ENCODE measurements at regions not wholly inside any gene's neighbourhood (a gene's known extent, or its start where the extent isn't known, plus 50 kb on each side); places are given as distances from the start of the nearest gene placed in this dataset.

DNA sequence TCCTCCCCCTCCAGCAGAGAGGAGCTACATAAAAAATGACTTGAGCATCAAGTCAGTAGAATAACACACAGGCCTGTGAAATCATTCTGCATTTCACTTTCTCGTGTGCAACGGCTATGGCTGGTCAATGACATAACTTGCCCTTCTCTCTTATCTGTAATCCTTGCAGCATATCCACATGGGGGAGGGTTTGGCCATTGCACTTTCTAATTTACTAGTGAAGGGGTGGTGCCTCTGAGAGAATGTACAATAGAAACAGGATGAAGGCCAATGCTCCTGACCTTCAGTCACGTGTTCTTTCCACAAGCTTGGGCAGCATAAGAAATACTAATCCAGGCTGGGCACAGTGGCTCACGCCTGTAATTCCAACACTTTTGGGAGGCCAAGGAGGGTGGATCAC, 641.0 kb upstream of the ARGLU1 start:
- CTCF ChIA-PET, result interaction anchor here (0.8 to 4.6 kb wide), 5 partner anchors 164 to 946 kb away, joined by 3 to 44 read pairs (median 4); no protein-coding TSS in a partner anchor
- WGBS (ENCODE audit: low lambda C conversion rate), result 80% methylated on average over 4 of the region's 4 CpGs
- Histone ChIP-seq H3F3A (replicated peaks; ENCODE audit: insufficient read depth) (no peaks in the 10 kb centered on the region), H3K79me2 (ENCODE audit: insufficient read depth) (no peaks in the 10 kb centered on the region; the same call in 1 of the 2 replicates), H3K4me2 (no peak overlapping the region), H3K9ac (no peak overlapping the region), H3K9me2 (no peaks in the 10 kb centered on the region), H3K4me1 (ENCODE audit: control insufficient read depth in 1 of 2, insufficient read depth in 2 of 2, low read depth in 1 of 2, low read length in 1 of 2) (peaks cover 7 to 11% of the 10 kb centered on the region in 2 experiments; a peak in 3 of 4 replicates), H4K20me1 (ENCODE audit: insufficient read depth) (no peaks in the 10 kb centered on the region), H2AFZ (ENCODE audit: low read depth) (no peak overlapping the region), H3K27ac (ENCODE audit: low read depth in 2 of 2, low read length in 1 of 2) (no peak overlapping the region), H3K4me3 (ENCODE audit: low read depth in 2 of 2, low read length in 1 of 2) (no peak overlapping the region), H3K36me3 (replicated peaks in 1 of 2; ENCODE audit: control insufficient read depth in 1 of 2, insufficient read depth in 2 of 2, low read length in 1 of 2) (no peaks in the 10 kb centered on the region), H3K9me3 (no peaks in the 10 kb centered on the region), H3K27me3 (ENCODE audit: insufficient read depth) (no peaks in the 10 kb centered on the region)
- DNase-seq, result no peak
- TF ChIP-seq, protein P1, sequence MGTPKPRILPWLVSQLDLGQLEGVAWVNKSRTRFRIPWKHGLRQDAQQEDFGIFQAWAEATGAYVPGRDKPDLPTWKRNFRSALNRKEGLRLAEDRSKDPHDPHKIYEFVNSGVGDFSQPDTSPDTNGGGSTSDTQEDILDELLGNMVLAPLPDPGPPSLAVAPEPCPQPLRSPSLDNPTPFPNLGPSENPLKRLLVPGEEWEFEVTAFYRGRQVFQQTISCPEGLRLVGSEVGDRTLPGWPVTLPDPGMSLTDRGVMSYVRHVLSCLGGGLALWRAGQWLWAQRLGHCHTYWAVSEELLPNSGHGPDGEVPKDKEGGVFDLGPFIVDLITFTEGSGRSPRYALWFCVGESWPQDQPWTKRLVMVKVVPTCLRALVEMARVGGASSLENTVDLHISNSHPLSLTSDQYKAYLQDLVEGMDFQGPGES (IDR thresholded peaks at IDR 0.05; ENCODE audit: low read depth, low read length), result no peak
- TF ChIP-seq RFX5 (IDR thresholded peaks at IDR 0.05; ENCODE audit: low read length), result no peak
- no peak for TF ChIP-seq GATA2 (CRISPR knock-in tag; IDR thresholded peaks at IDR 0.05)
- no peak for TF ChIP-seq NRF1 (IDR thresholded peaks at IDR 0.05; ENCODE audit: low read depth, low read length)
- POLR2A ChIA-PET, result no interaction called here

DNA sequence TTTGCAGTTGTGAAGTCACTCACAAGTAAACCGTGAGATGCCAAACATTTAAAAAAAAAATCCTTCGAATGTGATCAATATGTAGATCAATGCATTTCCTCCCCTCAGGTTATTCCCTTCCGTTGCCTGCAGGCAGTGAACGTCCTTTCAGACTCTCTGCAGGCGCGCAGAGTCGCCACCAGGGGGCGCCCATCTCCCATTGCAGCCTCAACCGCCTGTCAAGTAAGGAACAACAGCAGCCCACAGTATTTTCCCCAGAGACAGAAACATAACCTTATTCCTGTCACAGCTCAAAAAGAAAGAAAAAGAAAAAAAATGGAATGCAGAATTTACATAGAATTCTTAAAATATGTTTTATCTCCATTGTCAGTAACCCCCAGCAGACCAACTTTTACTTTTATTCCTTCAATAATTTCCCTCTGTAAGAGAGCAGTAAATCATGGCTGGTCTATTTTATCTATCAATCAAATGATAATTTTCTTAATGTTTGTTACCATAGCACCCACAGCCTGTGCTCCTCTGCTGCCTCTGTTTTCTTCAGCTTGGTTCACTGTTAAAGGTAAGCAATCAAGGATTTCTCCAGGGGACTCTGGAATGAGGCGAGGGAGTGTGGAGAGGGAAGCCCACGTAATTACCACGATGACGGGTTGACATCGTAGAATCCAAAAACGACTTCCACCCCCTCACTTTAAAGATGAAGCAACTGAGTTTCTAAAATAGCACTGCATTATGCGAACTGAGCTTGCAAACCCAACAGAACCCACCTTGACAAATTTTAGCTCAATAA, 637.6 kb upstream of the ARGLU1 start:
- Histone ChIP-seq H3K4me1 (ENCODE audit: control insufficient read depth in 1 of 2, insufficient read depth in 2 of 2, low read depth in 1 of 2, low read length in 1 of 2) (peaks cover 3 to 11% of the 10 kb centered on the region in 2 experiments; a peak in 3 of 4 replicates), H3K79me2 (ENCODE audit: insufficient read depth) (no peaks in the 10 kb centered on the region), H3K9me2 (no peaks in the 10 kb centered on the region), H3K27ac (ENCODE audit: low read depth in 2 of 2, low read length in 1 of 2) (no peak overlapping the region), H3K9me3 (no peaks in the 10 kb centered on the region), H2AFZ (ENCODE audit: low read depth) (no peak overlapping the region), H4K20me1 (ENCODE audit: insufficient read depth) (no peaks in the 10 kb centered on the region), H3K4me3 (ENCODE audit: low read depth in 2 of 2, low read length in 1 of 2) (peak overlapping the region in 1 of 2 experiments; percentile 10; a peak in 1 of 4 replicates), H3F3A (replicated peaks; ENCODE audit: insufficient read depth) (no peaks in the 10 kb centered on the region), H3K4me2 (no peak overlapping the region), H3K27me3 (ENCODE audit: insufficient read depth) (no peaks in the 10 kb centered on the region), H3K36me3 (replicated peaks in 1 of 2; ENCODE audit: control insufficient read depth in 1 of 2, insufficient read depth in 2 of 2, low read length in 1 of 2) (no peaks in the 10 kb centered on the region), H3K9ac (no peak overlapping the region)
- peak; percentile 71 for DNase-seq
- WGBS (ENCODE audit: low lambda C conversion rate), result 40% methylated on average over 16 of the region's 16 CpGs
- CTCF ChIA-PET, result interaction anchor here (0.6 to 4.6 kb wide), 14 partner anchors 10 to 960 kb away, joined by 3 to 44 read pairs (median 4); a partner anchor contains a TSS
- POLR2A ChIA-PET, result no interaction called here
- TF ChIP-seq POLR2AphosphoS5 (IDR thresholded peaks at IDR 0.05; ENCODE audit: low read depth, low read length), result no peak
- TF ChIP-seq MEF2A (IDR thresholded peaks at IDR 0.05; ENCODE audit: borderline replicate concordance, low read depth), result no peak
- TF ChIP-seq, protein P2, sequence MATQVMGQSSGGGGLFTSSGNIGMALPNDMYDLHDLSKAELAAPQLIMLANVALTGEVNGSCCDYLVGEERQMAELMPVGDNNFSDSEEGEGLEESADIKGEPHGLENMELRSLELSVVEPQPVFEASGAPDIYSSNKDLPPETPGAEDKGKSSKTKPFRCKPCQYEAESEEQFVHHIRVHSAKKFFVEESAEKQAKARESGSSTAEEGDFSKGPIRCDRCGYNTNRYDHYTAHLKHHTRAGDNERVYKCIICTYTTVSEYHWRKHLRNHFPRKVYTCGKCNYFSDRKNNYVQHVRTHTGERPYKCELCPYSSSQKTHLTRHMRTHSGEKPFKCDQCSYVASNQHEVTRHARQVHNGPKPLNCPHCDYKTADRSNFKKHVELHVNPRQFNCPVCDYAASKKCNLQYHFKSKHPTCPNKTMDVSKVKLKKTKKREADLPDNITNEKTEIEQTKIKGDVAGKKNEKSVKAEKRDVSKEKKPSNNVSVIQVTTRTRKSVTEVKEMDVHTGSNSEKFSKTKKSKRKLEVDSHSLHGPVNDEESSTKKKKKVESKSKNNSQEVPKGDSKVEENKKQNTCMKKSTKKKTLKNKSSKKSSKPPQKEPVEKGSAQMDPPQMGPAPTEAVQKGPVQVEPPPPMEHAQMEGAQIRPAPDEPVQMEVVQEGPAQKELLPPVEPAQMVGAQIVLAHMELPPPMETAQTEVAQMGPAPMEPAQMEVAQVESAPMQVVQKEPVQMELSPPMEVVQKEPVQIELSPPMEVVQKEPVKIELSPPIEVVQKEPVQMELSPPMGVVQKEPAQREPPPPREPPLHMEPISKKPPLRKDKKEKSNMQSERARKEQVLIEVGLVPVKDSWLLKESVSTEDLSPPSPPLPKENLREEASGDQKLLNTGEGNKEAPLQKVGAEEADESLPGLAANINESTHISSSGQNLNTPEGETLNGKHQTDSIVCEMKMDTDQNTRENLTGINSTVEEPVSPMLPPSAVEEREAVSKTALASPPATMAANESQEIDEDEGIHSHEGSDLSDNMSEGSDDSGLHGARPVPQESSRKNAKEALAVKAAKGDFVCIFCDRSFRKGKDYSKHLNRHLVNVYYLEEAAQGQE (IDR thresholded peaks at IDR 0.05; ENCODE audit: low read depth, low read length), result no peak
- no peak for TF ChIP-seq EZH2phosphoT487 (IDR thresholded peaks at IDR 0.05; ENCODE audit: borderline replicate concordance, low read depth)
- TF ChIP-seq, protein P3, sequence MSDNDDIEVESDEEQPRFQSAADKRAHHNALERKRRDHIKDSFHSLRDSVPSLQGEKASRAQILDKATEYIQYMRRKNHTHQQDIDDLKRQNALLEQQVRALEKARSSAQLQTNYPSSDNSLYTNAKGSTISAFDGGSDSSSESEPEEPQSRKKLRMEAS (IDR thresholded peaks at IDR 0.05; ENCODE audit: low read depth), result no peak
- TF ChIP-seq GATA2 (CRISPR knock-in tag; IDR thresholded peaks at IDR 0.05), result no peak
- no peak for TF ChIP-seq GABPA (IDR thresholded peaks at IDR 0.05; ENCODE audit: low read depth)
- no peak for TF ChIP-seq FOXM1 (IDR thresholded peaks at IDR 0.05; ENCODE audit: low read depth)
- no peak for TF ChIP-seq ELF1 (IDR thresholded peaks at IDR 0.05)
- TF ChIP-seq, protein P4, sequence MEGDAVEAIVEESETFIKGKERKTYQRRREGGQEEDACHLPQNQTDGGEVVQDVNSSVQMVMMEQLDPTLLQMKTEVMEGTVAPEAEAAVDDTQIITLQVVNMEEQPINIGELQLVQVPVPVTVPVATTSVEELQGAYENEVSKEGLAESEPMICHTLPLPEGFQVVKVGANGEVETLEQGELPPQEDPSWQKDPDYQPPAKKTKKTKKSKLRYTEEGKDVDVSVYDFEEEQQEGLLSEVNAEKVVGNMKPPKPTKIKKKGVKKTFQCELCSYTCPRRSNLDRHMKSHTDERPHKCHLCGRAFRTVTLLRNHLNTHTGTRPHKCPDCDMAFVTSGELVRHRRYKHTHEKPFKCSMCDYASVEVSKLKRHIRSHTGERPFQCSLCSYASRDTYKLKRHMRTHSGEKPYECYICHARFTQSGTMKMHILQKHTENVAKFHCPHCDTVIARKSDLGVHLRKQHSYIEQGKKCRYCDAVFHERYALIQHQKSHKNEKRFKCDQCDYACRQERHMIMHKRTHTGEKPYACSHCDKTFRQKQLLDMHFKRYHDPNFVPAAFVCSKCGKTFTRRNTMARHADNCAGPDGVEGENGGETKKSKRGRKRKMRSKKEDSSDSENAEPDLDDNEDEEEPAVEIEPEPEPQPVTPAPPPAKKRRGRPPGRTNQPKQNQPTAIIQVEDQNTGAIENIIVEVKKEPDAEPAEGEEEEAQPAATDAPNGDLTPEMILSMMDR (IDR thresholded peaks at IDR 0.05), result peak; percentile 99
- TF ChIP-seq SIN3A (IDR thresholded peaks at IDR 0.05; ENCODE audit: borderline replicate concordance, low read depth, low read length), result no peak
- peak; percentile 90 for TF ChIP-seq RAD21 (IDR thresholded peaks at IDR 0.05; ENCODE audit: low read length)
- peak; percentile 88 for TF ChIP-seq SMC3 (IDR thresholded peaks at IDR 0.05; ENCODE audit: low read depth, low read length)
- TF ChIP-seq NFIC (IDR thresholded peaks at IDR 0.05; ENCODE audit: borderline replicate concordance), result no peak
- TF ChIP-seq, protein P5, sequence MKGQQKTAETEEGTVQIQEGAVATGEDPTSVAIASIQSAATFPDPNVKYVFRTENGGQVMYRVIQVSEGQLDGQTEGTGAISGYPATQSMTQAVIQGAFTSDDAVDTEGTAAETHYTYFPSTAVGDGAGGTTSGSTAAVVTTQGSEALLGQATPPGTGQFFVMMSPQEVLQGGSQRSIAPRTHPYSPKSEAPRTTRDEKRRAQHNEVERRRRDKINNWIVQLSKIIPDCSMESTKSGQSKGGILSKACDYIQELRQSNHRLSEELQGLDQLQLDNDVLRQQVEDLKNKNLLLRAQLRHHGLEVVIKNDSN (IDR thresholded peaks at IDR 0.05; ENCODE audit: borderline replicate concordance, low read depth), result no peak
- TF ChIP-seq TAF1 (IDR thresholded peaks at IDR 0.05; ENCODE audit: borderline replicate concordance, low read depth, low read length), result no peak
